ENCODE measurements at regions not wholly inside any gene's neighbourhood (a gene's known extent, or its start where the extent isn't known, plus 50 kb on each side); places are given as distances from the start of the nearest gene placed in this dataset.

DNA sequence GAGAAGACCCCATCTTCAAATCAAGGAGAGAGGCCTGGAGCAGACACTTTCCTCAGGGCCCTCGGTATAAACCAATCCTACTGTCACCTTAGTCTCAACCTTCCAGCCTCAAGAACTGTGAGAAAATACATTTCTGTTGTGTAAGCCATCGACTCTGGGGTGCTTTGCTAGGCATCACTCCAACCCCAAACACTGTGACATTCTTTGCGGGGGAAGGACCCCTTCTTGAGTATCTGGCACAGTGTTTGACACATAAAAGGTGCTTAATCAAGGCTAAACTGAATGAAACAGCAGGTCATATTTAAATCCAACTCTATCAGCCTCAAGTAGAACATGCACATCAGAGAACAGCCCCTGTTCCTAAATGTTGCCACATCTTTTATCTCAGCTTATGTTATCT lies 558.1 kb downstream of the INSC start:
- no peak for TF ChIP-seq ZNF184 (CRISPR knock-in tag; IDR thresholded peaks at IDR 0.05)
- no peak for TF ChIP-seq SLC30A9 (CRISPR knock-in tag; IDR thresholded peaks at IDR 0.05)
- TF ChIP-seq ZNF699 (CRISPR knock-in tag; IDR thresholded peaks at IDR 0.05; ENCODE audit: insufficient replicate concordance) = no peak
- TF ChIP-seq, protein P1, sequence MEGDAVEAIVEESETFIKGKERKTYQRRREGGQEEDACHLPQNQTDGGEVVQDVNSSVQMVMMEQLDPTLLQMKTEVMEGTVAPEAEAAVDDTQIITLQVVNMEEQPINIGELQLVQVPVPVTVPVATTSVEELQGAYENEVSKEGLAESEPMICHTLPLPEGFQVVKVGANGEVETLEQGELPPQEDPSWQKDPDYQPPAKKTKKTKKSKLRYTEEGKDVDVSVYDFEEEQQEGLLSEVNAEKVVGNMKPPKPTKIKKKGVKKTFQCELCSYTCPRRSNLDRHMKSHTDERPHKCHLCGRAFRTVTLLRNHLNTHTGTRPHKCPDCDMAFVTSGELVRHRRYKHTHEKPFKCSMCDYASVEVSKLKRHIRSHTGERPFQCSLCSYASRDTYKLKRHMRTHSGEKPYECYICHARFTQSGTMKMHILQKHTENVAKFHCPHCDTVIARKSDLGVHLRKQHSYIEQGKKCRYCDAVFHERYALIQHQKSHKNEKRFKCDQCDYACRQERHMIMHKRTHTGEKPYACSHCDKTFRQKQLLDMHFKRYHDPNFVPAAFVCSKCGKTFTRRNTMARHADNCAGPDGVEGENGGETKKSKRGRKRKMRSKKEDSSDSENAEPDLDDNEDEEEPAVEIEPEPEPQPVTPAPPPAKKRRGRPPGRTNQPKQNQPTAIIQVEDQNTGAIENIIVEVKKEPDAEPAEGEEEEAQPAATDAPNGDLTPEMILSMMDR (IDR thresholded peaks at IDR 0.05 in 2 of 3, conservative IDR thresholded peaks at IDR 0.05 in 1 of 3; ENCODE audit: insufficient read depth in 2 of 3, low read depth in 1 of 3, low read length in 3 of 3) = no peak
- no peak for TF ChIP-seq ZKSCAN1 (IDR thresholded peaks at IDR 0.05; ENCODE audit: low read depth, low read length)
- TF ChIP-seq NFXL1 (CRISPR knock-in tag; IDR thresholded peaks at IDR 0.05) = no peak
- no peak for TF ChIP-seq ZKSCAN8 (CRISPR knock-in tag; IDR thresholded peaks at IDR 0.05)
- no peak for TF ChIP-seq KLF13 (tag; IDR thresholded peaks at IDR 0.05; ENCODE audit: borderline replicate concordance, low read depth)
- no peak for TF ChIP-seq SMC3 (conservative IDR thresholded peaks at IDR 0.05; ENCODE audit: insufficient read depth, low read depth, low read length)
- no peak for TF ChIP-seq ZBTB11 (CRISPR knock-in tag; IDR thresholded peaks at IDR 0.05)
